ENCODE measurements at regions not wholly inside any gene's neighbourhood (a gene's known extent, or its start where the extent isn't known, plus 50 kb on each side); places are given as distances from the start of the nearest gene placed in this dataset.

DNA sequence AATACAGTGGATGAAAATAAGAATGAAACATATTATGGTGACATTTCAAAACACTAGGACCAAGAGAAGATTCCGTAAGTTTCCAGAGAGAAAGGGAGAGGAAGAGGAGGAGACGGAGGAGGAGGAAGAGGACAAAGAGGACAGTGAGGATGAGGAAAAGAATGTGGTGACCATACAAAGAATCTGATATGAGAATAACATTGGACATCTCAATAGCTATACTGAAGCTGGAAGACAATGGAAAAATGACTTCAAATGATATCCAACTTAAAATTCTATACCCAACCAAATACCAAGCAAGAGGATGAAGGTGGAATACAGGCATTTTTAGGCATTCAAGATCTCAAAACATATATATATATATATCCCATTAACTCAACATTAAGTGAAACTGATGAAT lies 173.4 kb downstream of the PAWR start:
- Mint-ChIP-seq H3K4me1 (ENCODE audit: low read depth, unreplicated experiment) (no peaks in the 10 kb centered on the region), H3K27ac (ENCODE audit: unreplicated experiment) (no peak overlapping the region), H3K4me3 (ENCODE audit: unreplicated experiment) (no peak overlapping the region), H3K9me3 (ENCODE audit: unreplicated experiment) (peaks cover 2% of the 10 kb centered on the region), H3K27me3 (ENCODE audit: unreplicated experiment) (no peaks in the 10 kb centered on the region), H3K36me3 (ENCODE audit: unreplicated experiment) (peaks cover 7% of the 10 kb centered on the region)
- TF ChIP-seq, protein P1, sequence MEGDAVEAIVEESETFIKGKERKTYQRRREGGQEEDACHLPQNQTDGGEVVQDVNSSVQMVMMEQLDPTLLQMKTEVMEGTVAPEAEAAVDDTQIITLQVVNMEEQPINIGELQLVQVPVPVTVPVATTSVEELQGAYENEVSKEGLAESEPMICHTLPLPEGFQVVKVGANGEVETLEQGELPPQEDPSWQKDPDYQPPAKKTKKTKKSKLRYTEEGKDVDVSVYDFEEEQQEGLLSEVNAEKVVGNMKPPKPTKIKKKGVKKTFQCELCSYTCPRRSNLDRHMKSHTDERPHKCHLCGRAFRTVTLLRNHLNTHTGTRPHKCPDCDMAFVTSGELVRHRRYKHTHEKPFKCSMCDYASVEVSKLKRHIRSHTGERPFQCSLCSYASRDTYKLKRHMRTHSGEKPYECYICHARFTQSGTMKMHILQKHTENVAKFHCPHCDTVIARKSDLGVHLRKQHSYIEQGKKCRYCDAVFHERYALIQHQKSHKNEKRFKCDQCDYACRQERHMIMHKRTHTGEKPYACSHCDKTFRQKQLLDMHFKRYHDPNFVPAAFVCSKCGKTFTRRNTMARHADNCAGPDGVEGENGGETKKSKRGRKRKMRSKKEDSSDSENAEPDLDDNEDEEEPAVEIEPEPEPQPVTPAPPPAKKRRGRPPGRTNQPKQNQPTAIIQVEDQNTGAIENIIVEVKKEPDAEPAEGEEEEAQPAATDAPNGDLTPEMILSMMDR (IDR thresholded peaks at IDR 0.05; ENCODE audit: partially characterized antibody, unreplicated experiment) = no peak
- DNase-seq = no peak

DNA sequence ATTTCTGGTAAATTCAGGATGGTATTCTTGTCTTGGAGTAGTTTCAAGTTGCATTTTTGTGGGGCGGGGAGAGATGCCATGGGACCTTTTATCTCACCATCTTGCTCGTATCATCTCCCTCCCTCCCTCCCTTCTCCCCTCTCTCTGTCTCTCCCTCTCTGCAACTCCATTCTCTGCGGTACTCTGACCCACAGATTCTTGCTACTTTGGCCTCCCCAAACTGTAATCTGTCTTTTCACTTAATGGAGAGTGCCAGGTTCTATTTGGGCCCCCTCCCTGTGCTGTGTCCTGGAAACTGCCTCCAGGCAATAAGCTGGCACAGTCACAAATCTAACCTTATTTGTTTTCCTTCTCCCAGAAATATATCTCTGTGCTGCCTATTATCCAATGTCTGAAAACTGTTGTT lies 175.2 kb downstream of the PAWR start:
- peaks cover 5% of the 10 kb centered on the region for H3K9me3 Mint-ChIP-seq (ENCODE audit: unreplicated experiment)
- H3K4me3 Mint-ChIP-seq (ENCODE audit: unreplicated experiment) = no peak overlapping the region
- H3K27me3 Mint-ChIP-seq (ENCODE audit: unreplicated experiment) = no peaks in the 10 kb centered on the region
- no peak overlapping the region for H3K27ac Mint-ChIP-seq (ENCODE audit: unreplicated experiment)
- no peaks in the 10 kb centered on the region for H3K4me1 Mint-ChIP-seq (ENCODE audit: low read depth, unreplicated experiment)
- TF ChIP-seq, protein P1 (IDR thresholded peaks at IDR 0.05; ENCODE audit: partially characterized antibody, unreplicated experiment) = no peak
- H3K36me3 Mint-ChIP-seq (ENCODE audit: unreplicated experiment) = peaks cover 7% of the 10 kb centered on the region
- no peak for DNase-seq

DNA sequence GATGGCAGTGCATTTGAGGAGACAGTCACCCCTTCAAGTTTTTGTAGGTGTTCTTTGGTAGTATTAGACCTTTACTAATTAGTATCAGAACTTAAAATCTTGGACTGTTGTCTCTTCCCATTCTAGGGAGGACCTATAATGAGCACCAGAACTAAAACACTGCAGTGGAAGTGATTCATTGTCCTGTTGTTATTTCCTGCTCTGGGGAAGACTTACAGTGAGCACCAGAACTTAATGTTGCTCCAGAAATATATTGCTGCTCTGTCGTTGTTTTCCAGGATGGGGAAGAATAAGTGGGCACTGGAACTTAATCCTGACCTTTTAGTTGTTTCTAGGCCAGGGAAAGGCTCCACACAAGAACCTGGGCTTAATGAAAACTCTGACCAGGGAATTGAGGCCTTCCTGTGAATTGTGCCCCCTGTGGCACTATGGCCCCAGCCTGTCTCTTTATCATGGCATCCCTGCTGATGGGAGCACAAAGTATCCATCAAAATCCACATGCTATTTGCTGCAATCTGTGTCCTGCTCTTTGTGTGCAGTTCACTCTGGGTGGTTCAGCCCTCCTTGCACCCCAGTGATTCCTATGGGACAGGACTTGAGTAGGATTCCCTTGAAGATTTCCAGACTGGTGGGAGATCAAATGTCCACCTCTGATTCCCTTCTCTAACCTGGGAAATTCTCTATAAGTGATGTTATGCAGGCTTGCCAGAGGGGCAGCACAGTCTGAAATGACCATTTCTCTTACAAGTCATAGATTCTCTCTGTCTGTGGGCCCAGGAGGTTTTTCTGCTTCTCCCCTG lies 175.8 kb downstream of the PAWR start:
- no peaks in the 10 kb centered on the region for H3K4me1 Mint-ChIP-seq (ENCODE audit: low read depth, unreplicated experiment)
- no peaks in the 10 kb centered on the region for H3K27me3 Mint-ChIP-seq (ENCODE audit: unreplicated experiment)
- peaks cover 5% of the 10 kb centered on the region for H3K9me3 Mint-ChIP-seq (ENCODE audit: unreplicated experiment)
- H3K36me3 Mint-ChIP-seq (ENCODE audit: unreplicated experiment) = peaks cover 7% of the 10 kb centered on the region
- TF ChIP-seq, protein P1 (IDR thresholded peaks at IDR 0.05; ENCODE audit: partially characterized antibody, unreplicated experiment) = no peak
- no peak for DNase-seq
- H3K4me3 Mint-ChIP-seq (ENCODE audit: unreplicated experiment) = no peak overlapping the region
- no peak overlapping the region for H3K27ac Mint-ChIP-seq (ENCODE audit: unreplicated experiment)

DNA sequence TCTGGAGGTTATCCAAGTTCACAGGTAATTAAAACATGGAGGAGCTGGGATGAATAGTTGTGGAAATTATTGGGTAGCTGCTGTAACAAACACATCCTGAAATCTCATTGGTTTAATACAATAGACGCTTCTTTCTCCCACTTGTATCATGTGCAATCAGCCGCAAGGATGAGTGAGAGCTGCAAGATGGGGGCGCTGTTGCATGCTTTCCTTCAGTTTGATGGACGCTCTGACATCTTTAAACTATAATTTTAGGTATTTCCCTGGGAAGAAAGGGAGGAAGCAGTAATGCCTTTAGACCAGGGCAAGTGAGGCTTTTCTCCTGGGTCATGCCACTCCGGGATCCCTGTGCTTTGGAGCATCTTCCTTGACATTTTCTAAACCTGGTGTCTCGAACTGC lies 178.7 kb downstream of the PAWR start:
- H3K27me3 Mint-ChIP-seq (ENCODE audit: unreplicated experiment) = no peaks in the 10 kb centered on the region
- peaks cover 7% of the 10 kb centered on the region for H3K36me3 Mint-ChIP-seq (ENCODE audit: unreplicated experiment)
- TF ChIP-seq, protein P1 (IDR thresholded peaks at IDR 0.05; ENCODE audit: partially characterized antibody, unreplicated experiment) = no peak
- H3K9me3 Mint-ChIP-seq (ENCODE audit: unreplicated experiment) = peaks cover 5% of the 10 kb centered on the region
- DNase-seq = peak; percentile 26
- H3K4me3 Mint-ChIP-seq (ENCODE audit: unreplicated experiment) = no peak overlapping the region
- H3K4me1 Mint-ChIP-seq (ENCODE audit: low read depth, unreplicated experiment) = no peaks in the 10 kb centered on the region
- no peak overlapping the region for H3K27ac Mint-ChIP-seq (ENCODE audit: unreplicated experiment)

DNA sequence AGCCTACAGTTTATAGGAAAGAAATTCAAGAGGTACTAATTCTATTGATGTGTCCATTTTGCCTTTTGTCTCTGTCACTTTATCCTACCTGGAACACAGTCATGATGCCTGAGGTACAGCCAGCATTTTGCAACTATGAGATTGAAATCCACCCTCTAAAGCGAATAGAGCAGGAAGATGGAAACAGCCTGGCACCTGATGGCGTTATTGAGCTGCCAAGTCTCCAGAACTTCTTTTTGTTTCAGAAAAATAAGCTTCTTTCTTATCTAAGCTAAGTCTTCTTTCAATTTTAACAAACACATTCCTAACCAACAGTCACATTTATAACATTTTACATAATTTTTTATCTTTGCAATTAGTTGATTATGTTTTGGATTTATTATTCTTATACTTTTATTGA lies 182.1 kb downstream of the PAWR start:
- peaks cover 6% of the 10 kb centered on the region for H3K36me3 Mint-ChIP-seq (ENCODE audit: unreplicated experiment)
- no peaks in the 10 kb centered on the region for H3K4me1 Mint-ChIP-seq (ENCODE audit: low read depth, unreplicated experiment)
- H3K27ac Mint-ChIP-seq (ENCODE audit: unreplicated experiment) = no peak overlapping the region
- H3K4me3 Mint-ChIP-seq (ENCODE audit: unreplicated experiment) = no peak overlapping the region
- H3K9me3 Mint-ChIP-seq (ENCODE audit: unreplicated experiment) = peaks cover 4% of the 10 kb centered on the region
- H3K27me3 Mint-ChIP-seq (ENCODE audit: unreplicated experiment) = peaks cover 4% of the 10 kb centered on the region
- TF ChIP-seq, protein P1 (IDR thresholded peaks at IDR 0.05; ENCODE audit: partially characterized antibody, unreplicated experiment) = no peak
- no peak for DNase-seq

Data from glutamatergic neuron (in vitro differentiated cells).